Tibial nerve (tissue), 4 donors: ENCODE measurements at regions not wholly inside any gene's neighbourhood (a gene's known extent, or its start where the extent isn't known, plus 50 kb on each side); places are given as distances from the start of the nearest gene placed in this dataset.

ENCODE experiments used
- CTCF ChIP-seq, 5 experiments: fragments of 200-600 bp in 3 of 5; fragments of 450-650 bp in 2 of 5; sonication (generic) in 3 of 5; IDR thresholded peaks; one replicate each; pipeline ENCODE4 v1.5.1; 2016 to 2019; ENCODE audit warnings: antibody characterized with exemption in 5 of 5, mild to moderate bottlenecking in 3 of 5, moderate library complexity in 2 of 5
- EP300 ChIP-seq, 2 donors: sonication (generic); formaldehyde crosslinking; IDR thresholded peaks; one replicate each; pipeline ENCODE4 v1.6.1; 2017; ENCODE audit warnings: antibody characterized with exemption in 2 of 2, mild to moderate bottlenecking in 1 of 2
- POLR2A ChIP-seq, 2 donors: fragments of 450-650 bp; IDR thresholded peaks; one replicate each; pipeline ENCODE4 v1.6.1; 2017; ENCODE audit warnings: antibody characterized with exemption in 2 of 2, mild to moderate bottlenecking in 2 of 2, moderate library complexity in 2 of 2

GRCh38 chr1:244256086-244256676, 195.5 kb downstream of the ADSS2 start:
- no peak for TF ChIP-seq POLR2A (IDR thresholded peaks at IDR 0.05)
- no peak for TF ChIP-seq CTCF (IDR thresholded peaks at IDR 0.05)
- no peak for TF ChIP-seq EP300 (IDR thresholded peaks at IDR 0.05)
